ENCODE measurements at regions not wholly inside any gene's neighbourhood (a gene's known extent, or its start where the extent isn't known, plus 50 kb on each side); places are given as distances from the start of the nearest gene placed in this dataset.
A peak's percentile ranks its signal among the peaks of the same experiment; 100 is the strongest.

DNA sequence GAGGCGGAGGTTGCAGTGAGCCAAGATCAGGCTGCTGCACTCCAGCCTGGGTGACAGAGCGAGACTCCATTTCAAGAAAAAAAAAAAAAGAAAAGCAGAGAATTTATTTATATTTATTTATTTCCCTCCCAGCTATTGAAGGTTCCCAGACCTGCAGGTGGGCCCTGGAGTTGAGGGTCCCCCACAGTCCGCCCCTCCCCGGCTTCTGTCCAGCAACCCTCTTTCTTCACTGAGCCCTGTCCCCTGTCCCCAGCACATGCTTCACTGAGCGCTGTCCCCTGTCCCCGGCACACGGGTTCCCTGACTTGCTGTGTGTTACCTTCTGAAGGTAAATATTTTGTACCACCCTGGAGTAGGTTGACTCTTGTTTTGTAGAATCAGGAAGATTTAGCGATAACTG, 301.7 kb upstream of the PITRM1 start:
- Histone ChIP-seq H3K36me3 (ENCODE audit: control insufficient read depth, insufficient read depth, low read length) (no peaks in the 10 kb centered on the region), H3K27ac (ENCODE audit: low read length) (no peak overlapping the region), H3K4me1 (ENCODE audit: control insufficient read depth, insufficient read depth, low read length) (peaks cover 20% of the 10 kb centered on the region), H3K4me3 (ENCODE audit: low read length) (no peak overlapping the region), H3K27me3 (ENCODE audit: control insufficient read depth, insufficient read depth, low read length) (no peaks in the 10 kb centered on the region), H3K9me3 (replicated peaks; ENCODE audit: control insufficient read depth, low read depth, low read length) (no peaks in the 10 kb centered on the region)
- no CpG with 5 or more reads among the region's 8 CpGs for WGBS (ENCODE audit: insufficient coverage)
- DNase-seq, result no peak

DNA sequence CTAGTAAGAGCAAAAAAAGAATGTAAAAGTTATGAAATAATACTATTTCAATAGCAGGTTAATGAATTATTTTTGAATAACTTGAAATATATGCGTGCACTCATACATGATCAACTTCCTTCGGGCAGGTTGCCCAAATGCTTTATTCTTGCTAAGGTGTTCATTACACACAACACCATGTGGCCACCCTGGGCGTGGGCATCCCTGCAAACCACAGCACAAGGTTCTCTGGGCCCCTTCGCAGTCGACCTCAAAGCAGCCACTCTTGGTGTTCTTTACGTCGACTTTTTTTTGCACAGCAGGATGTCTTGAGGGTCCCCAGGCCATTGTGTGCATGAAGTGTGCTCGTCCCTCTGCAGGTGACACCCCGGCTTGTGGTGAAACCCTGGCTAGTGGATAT, 300.7 kb upstream of the PITRM1 start:
- no peaks in the 10 kb centered on the region for H3K36me3 ChIP-seq (ENCODE audit: control insufficient read depth, insufficient read depth, low read length)
- no peaks in the 10 kb centered on the region for H3K9me3 ChIP-seq (replicated peaks; ENCODE audit: control insufficient read depth, low read depth, low read length)
- peaks cover 28% of the 10 kb centered on the region for H3K4me1 ChIP-seq (ENCODE audit: control insufficient read depth, insufficient read depth, low read length)
- no peak overlapping the region for H3K27ac ChIP-seq (ENCODE audit: low read length)
- DNase-seq, result no peak
- 92% methylated on average over 9 of the region's 9 CpGs for WGBS (ENCODE audit: insufficient coverage)
- no peak overlapping the region for H3K4me3 ChIP-seq (ENCODE audit: low read length)
- no peaks in the 10 kb centered on the region for H3K27me3 ChIP-seq (ENCODE audit: control insufficient read depth, insufficient read depth, low read length)

DNA sequence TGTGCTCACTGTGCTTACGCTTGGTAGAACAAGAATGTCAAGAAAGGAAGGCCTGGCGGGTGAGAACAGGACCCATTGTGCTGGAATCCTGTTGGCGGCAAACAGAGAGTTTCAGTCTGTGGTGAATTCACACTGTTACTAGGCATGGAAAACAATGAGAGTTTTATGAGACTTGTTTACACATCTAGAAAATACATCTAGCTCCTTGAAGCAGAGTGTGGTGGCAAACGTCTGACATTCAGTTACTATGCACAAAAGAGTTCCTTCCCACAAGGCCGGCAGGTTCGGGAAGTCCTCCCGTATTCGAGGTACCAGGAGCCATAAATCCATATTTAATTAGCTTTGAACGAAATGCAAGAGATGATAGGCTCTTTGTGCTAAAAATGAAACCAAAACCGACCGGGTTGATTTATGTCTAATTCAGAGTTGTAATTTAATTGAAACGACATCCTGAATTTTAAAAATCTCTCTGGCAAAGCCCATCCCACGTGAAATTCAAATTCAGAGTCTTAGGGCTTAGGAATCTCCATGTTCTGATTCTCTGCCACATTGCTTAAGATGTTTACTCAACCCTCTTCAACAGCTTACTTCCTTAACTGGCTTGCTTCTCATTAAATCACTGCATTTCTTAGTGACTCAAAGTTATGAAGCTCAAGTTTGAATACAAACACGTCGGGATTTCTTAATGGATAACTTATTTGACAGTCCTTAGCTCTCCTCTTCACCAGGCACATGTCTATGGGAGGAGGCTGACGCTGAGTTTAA, 299.9 kb upstream of the PITRM1 start:
- Histone ChIP-seq H3K27ac (ENCODE audit: low read length) (peak overlapping the region; percentile 78), H3K4me1 (ENCODE audit: control insufficient read depth, insufficient read depth, low read length) (peaks cover 35% of the 10 kb centered on the region), H3K9me3 (replicated peaks; ENCODE audit: control insufficient read depth, low read depth, low read length) (no peaks in the 10 kb centered on the region), H3K4me3 (ENCODE audit: low read length) (no peak overlapping the region), H3K36me3 (ENCODE audit: control insufficient read depth, insufficient read depth, low read length) (no peaks in the 10 kb centered on the region), H3K27me3 (ENCODE audit: control insufficient read depth, insufficient read depth, low read length) (no peaks in the 10 kb centered on the region)
- peak; percentile 38 for DNase-seq
- WGBS (ENCODE audit: insufficient coverage), result 69% methylated on average over 4 of the region's 16 CpGs

DNA sequence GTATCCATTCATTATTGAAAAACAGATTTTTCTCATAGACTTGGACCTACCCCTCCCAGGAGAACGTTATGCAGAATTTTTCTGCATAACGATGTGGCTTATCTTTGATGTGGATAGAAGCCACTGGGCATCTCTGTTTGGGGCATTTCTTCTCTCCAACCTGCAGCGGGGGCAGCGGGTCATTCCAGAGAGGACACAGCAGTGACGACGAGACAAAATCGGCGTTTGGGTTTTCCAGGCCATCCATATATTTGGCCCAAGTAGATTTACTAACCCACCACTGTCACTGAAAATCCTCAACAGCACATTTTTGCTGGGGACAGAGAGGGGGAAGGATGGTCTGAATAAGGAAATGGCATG, 299.3 kb upstream of the PITRM1 start:
- Histone ChIP-seq H3K27ac (ENCODE audit: low read length) (peak overlapping the region; percentile 78), H3K4me3 (ENCODE audit: low read length) (no peak overlapping the region), H3K4me1 (ENCODE audit: control insufficient read depth, insufficient read depth, low read length) (peaks cover 40% of the 10 kb centered on the region), H3K36me3 (ENCODE audit: control insufficient read depth, insufficient read depth, low read length) (no peaks in the 10 kb centered on the region), H3K27me3 (ENCODE audit: control insufficient read depth, insufficient read depth, low read length) (no peaks in the 10 kb centered on the region), H3K9me3 (replicated peaks; ENCODE audit: control insufficient read depth, low read depth, low read length) (no peaks in the 10 kb centered on the region)
- no peak for DNase-seq
- WGBS (ENCODE audit: insufficient coverage), result no CpG with 5 or more reads among the region's 8 CpGs

DNA sequence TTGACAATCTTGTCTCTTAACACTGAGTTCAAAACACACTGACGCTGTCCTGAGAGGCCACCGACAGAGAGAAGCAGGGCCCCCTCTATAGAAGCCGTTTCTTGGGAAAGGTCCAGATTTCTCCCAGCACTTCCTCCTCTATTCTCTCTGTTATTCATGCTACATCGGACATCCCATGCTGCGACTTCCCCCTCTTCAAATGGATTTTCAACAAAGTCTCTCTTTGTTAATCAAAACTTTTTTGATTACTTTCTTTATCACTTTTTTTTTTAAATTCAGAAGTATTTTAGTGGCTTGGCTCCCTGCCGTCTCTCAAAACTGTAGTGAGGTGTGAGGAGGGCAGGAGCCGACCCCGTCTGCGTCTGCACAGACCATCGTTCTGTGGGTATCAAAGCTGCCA, 298.9 kb upstream of the PITRM1 start:
- H3K4me1 ChIP-seq (ENCODE audit: control insufficient read depth, insufficient read depth, low read length), result peaks cover 40% of the 10 kb centered on the region
- WGBS (ENCODE audit: insufficient coverage), result 43% methylated on average over 4 of the region's 10 CpGs
- H3K9me3 ChIP-seq (replicated peaks; ENCODE audit: control insufficient read depth, low read depth, low read length), result no peaks in the 10 kb centered on the region
- H3K27ac ChIP-seq (ENCODE audit: low read length), result peak overlapping the region; percentile 78
- H3K36me3 ChIP-seq (ENCODE audit: control insufficient read depth, insufficient read depth, low read length), result no peaks in the 10 kb centered on the region
- H3K27me3 ChIP-seq (ENCODE audit: control insufficient read depth, insufficient read depth, low read length), result no peaks in the 10 kb centered on the region
- DNase-seq, result peak; percentile 50
- no peak overlapping the region for H3K4me3 ChIP-seq (ENCODE audit: low read length)

DNA sequence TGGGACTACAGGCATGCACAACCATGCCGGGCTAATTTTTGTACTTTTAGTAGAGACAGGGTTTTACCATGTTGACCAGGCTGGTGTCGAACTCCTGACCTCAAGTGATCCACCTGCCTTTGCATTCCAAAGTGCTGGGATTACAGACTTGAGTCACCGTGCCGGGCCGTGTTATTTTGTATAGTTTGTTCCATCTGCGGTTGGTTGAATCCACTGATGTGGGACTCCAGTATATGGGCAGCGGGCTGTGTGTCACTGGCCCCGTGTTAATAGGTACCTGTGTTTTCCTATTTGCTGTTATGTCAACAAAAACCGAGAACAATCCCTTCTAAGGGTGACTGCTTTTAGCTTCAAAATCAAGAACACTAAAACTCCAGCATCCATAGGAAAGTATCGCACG, 297.6 kb upstream of the PITRM1 start:
- Histone ChIP-seq H3K27me3 (ENCODE audit: control insufficient read depth, insufficient read depth, low read length) (no peaks in the 10 kb centered on the region), H3K9me3 (replicated peaks; ENCODE audit: control insufficient read depth, low read depth, low read length) (no peaks in the 10 kb centered on the region), H3K27ac (ENCODE audit: low read length) (no peak overlapping the region), H3K4me1 (ENCODE audit: control insufficient read depth, insufficient read depth, low read length) (peaks cover 44% of the 10 kb centered on the region), H3K4me3 (ENCODE audit: low read length) (no peak overlapping the region), H3K36me3 (ENCODE audit: control insufficient read depth, insufficient read depth, low read length) (no peaks in the 10 kb centered on the region)
- WGBS (ENCODE audit: insufficient coverage), result 76% methylated on average over 3 of the region's 11 CpGs
- DNase-seq, result no peak

DNA sequence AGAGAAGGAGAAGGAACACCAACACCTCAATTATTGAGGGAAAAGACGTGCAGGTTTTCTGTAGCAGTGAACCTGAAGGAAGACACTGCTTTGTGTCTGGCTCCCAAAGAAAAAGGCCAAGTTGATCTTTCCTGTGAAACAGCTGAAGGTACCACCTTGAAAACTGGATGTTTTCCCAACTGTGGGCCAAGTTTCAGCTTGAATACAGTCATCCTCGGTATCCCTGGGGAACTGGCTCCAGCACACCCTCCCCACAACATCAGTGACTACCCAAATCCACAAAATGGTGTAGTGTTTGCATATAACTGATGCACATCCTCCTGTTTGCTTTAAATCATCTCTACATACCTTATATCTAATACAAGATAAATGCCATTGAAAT, 297.0 kb upstream of the PITRM1 start:
- WGBS (ENCODE audit: insufficient coverage), result 20% methylated on average over 1 of the region's 2 CpGs
- no peaks in the 10 kb centered on the region for H3K27me3 ChIP-seq (ENCODE audit: control insufficient read depth, insufficient read depth, low read length)
- H3K4me3 ChIP-seq (ENCODE audit: low read length), result no peak overlapping the region
- H3K27ac ChIP-seq (ENCODE audit: low read length), result peak overlapping the region; percentile 95
- no peaks in the 10 kb centered on the region for H3K9me3 ChIP-seq (replicated peaks; ENCODE audit: control insufficient read depth, low read depth, low read length)
- H3K36me3 ChIP-seq (ENCODE audit: control insufficient read depth, insufficient read depth, low read length), result no peaks in the 10 kb centered on the region
- H3K4me1 ChIP-seq (ENCODE audit: control insufficient read depth, insufficient read depth, low read length), result peaks cover 47% of the 10 kb centered on the region
- no peak for DNase-seq

DNA sequence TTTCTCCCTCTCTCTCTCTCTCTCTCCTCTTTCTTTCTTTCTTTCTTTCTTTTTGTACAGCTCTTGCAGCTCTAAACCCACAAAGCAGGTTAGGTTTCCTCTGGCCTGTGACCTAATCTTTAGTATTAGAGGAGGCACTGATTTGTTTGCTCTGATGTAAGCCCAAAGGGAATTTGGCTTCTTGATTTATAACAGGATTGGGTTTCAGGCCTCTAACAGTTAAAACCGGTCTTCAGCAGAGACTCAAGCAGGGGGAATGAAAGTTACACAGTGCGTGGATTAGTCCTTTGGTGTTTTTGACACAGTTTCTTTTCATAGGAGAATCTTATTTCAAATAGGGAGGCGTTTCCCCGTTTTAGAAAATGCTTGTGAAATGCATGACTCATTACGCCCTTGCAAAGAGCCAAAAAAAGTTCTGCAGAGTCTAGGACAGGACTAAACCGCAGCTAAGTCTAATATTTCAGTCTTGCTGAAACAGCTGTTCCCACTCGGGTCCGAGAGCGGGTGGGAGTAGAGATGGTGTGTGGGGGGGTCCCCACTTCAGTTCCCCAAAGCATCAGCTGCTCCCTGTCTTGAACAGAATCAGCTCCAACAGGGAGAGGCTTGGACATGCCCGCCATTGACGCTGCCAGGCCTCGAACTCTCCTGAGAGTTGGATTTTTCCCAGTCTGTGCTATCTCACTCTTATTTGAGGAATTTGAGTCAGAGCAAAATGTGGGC, 296.5 kb upstream of the PITRM1 start:
- WGBS (ENCODE audit: insufficient coverage), result 11% methylated on average over 6 of the region's 12 CpGs
- H3K36me3 ChIP-seq (ENCODE audit: control insufficient read depth, insufficient read depth, low read length), result no peaks in the 10 kb centered on the region

DNA sequence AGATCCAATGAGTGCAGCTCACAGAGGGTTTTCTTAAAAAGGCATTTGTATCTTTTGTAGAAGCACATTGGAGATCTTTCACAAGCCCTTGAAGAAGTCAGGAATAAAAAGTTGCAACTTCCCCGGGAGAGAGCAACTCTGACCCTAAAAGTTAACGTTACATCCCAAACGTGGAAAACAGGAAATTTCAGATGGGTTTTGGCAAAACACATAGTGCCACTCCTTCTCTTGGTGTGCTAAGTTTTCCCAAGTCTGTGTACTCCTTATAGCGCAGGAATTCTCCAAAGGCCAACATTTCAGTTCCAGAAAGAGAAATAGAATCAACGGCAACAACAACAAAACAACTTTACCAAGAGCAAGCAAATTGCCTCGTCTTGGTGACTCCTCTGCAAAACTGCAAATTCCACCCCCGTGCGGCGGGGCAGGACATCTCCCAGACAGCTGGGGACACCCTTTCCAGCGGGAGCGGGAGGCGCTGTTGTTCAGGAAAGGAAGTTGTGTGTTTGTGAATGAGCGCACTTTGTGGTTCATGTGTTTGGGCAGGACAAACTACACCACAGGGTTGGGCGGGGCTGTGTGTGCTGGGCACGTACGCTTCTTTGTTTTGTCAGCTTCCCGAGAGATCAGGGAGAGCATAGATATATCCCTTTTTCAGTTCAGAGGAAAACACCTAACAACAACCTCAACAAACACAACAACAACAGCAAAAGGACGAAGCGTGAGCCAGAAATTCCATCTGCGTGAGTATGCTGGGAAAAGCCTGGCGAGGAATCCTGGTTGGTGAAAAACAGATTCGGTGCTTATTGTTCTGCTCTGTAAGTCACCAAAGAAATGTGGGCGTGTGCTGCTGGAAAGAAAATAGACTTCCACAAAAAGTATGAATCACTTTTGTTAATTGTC, 294.7 kb upstream of the PITRM1 start:
- H3K36me3 ChIP-seq (ENCODE audit: control insufficient read depth, insufficient read depth, low read length), result no peaks in the 10 kb centered on the region
- H3K27ac ChIP-seq (ENCODE audit: low read length), result peak overlapping the region; percentile 95
- peak; percentile 94 for DNase-seq
- no peaks in the 10 kb centered on the region for H3K27me3 ChIP-seq (ENCODE audit: control insufficient read depth, insufficient read depth, low read length)
- H3K4me1 ChIP-seq (ENCODE audit: control insufficient read depth, insufficient read depth, low read length), result peaks cover 45% of the 10 kb centered on the region
- H3K9me3 ChIP-seq (replicated peaks; ENCODE audit: control insufficient read depth, low read depth, low read length), result no peaks in the 10 kb centered on the region
- 49% methylated on average over 8 of the region's 23 CpGs for WGBS (ENCODE audit: insufficient coverage)
- H3K4me3 ChIP-seq (ENCODE audit: low read length), result peak overlapping the region; percentile 14

More for the DNA sequence above, 296.5 kb upstream of the PITRM1 start:
- Histone ChIP-seq H3K4me1 (ENCODE audit: control insufficient read depth, insufficient read depth, low read length) (peaks cover 47% of the 10 kb centered on the region), H3K27ac (ENCODE audit: low read length) (peak overlapping the region; percentile 95), H3K9me3 (replicated peaks; ENCODE audit: control insufficient read depth, low read depth, low read length) (no peaks in the 10 kb centered on the region), H3K4me3 (ENCODE audit: low read length) (peak overlapping the region; percentile 10), H3K27me3 (ENCODE audit: control insufficient read depth, insufficient read depth, low read length) (no peaks in the 10 kb centered on the region)
- DNase-seq, result peak; percentile 97

DNA sequence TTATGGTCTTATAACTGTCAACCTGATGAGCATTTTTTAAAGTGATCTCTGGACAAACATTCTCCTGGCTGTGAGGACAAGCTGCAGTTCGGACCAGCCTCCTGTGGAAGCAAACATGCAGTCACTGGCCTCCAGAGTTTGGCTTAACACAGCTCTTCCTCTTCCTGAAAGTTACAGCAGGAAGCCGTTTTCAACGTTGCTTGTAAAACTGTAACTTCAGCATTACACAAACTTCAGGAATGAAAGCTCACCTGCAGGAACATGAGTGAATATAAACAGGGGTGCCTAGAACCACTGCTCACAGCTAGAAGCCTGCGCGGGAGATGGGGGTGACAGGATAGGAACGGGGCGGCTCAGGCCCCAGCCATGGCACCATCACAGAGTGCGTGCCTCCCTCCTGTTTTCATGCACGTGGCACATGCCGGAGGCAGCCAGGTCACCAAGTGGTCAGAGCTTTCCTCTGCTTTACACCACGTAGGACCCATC, 292.9 kb upstream of the PITRM1 start:
- 81% methylated on average over 4 of the region's 11 CpGs for WGBS (ENCODE audit: insufficient coverage)
- Histone ChIP-seq H3K9me3 (replicated peaks; ENCODE audit: control insufficient read depth, low read depth, low read length) (no peaks in the 10 kb centered on the region), H3K27me3 (ENCODE audit: control insufficient read depth, insufficient read depth, low read length) (no peaks in the 10 kb centered on the region), H3K4me3 (ENCODE audit: low read length) (no peak overlapping the region), H3K36me3 (ENCODE audit: control insufficient read depth, insufficient read depth, low read length) (no peaks in the 10 kb centered on the region), H3K27ac (ENCODE audit: low read length) (peak overlapping the region; percentile 85), H3K4me1 (ENCODE audit: control insufficient read depth, insufficient read depth, low read length) (peaks cover 41% of the 10 kb centered on the region)
- DNase-seq, result peak; percentile 66
